ENCODE measurements at regions not wholly inside any gene's neighbourhood (a gene's known extent, or its start where the extent isn't known, plus 50 kb on each side); places are given as distances from the start of the nearest gene placed in this dataset.

DNA sequence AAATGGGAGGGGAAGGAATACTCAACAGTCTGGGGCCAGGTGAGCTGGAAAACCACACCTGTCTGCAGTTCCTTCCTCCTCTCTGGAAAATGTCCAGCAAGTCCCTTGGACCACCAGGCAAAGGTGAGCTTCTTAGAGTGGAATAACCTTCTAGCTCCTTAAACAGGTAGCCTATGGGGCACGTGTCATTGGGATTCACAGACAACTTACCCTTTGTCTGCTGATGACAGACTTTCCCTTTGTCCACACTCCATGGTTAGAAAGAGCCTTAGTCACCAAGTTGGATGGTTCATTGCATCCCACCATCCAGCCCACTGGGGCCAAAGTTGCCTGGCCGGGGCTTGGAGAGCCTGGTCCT is 98.0 kb upstream of the ITGA6 start:
- DNase-seq (ENCODE audit: low spot score) = no peak

DNA sequence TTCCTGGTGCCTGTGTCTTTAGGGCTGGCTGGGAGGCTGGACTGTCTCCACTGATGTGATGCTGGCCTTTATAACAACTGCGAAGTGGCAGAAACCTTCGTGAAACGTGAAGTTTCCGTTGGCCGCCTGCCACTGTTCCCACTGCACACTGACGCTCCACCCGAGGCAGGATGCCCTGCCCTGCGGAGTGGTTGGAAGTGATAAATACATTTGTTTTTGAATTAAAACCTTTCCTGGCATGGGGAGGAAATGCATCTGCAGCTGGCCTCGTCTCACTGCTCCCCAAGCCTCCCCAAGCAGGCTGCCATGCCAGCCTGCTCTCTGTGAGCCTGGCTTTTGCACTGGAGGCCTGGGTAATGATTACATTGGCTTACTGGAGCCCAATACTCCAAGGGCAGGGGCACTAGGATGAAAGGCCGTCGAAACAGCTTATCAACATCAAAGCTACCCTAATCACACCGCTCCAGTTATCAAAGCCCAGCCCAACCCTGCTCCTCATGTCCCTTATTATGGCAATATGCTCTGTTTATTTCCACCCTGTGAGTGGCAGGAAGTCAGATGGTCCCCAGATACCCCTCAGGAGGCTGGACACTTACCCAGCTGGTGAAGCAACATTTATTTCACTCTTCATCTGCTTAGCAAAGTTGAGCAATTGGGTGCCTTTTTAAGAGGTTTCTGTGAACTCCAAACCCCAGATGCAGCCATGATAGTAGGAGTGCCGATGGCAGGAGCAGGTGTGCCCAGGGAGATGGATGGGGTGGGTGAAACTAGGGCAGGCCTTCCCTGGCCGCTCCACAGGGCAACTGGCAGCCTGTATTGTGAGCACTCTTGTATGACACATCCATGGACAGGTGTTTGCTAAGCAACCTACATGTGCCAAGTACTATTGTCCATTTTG is 97.4 kb upstream of the ITGA6 start:
- DNase-seq (ENCODE audit: low spot score) = no peak

DNA sequence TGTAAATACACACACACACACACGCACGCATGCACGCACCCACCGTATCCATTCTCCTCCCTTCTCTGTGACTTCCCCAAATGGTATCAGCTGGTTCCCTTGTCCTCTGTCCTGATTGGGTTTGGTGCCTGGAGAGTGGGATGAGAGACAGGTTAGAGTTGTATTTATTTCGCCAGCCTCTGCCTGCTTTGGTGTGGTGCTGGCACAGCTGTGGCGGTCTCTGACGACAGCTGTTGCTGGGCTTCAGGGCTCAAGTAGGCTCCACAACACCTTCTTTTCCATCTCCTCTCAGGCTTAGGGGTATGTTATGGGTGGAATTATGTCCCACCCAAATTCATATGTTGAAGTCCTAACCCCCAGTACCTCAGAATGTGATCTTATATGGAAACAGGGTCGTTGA is 94.9 kb upstream of the ITGA6 start:
- DNase-seq (ENCODE audit: low spot score) = no peak

DNA sequence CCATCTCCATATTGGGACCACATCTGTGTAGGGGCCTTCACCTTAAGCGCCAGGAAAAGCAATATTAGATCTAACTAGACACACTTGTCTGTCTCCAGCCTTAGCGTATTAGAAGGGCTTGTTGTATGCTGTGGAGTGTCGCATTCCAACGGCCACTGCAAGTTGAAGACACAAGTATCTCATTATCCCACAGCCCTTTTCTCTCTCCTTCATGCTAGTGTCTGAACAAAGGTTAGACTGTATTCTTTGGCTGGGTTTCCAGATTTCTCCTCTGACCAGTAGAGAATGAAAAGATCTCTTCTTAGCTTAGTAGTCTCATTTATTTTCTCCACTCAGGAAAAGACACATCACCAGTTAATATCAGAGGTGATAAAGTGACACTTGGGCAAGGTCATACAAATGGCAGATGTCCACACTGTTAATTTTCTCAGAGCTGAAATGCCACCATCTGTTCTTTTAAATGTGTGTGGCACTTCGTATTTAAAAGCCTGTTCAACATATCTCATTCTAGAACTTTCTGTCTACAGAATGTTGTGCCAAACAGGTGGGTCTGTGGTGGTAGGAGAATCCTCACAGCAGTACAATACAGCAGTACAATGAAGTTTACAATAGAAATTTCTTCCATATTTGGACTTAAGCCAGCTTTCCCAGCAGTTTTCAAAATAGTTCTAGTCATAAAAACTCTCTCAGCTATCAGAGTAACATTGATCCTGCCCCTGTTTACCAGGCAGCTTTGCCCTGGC is 94.0 kb upstream of the ITGA6 start:
- no peak for DNase-seq (ENCODE audit: low spot score)

DNA sequence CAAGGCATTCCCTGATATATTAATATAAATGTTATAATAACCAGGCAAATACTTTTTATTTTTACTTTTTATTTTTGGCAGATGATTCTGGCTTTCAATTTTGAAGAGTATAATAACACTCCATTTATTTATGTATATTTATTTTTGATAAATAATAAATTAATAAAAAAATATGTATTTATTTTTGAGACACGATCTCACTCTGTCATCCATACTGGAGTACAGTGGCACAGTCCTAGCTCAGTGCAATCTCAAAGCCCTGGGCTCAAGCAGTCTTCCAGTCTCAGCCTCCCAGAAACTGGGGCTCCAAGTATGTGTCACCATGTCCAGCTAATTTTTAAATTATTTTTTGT is 93.4 kb upstream of the ITGA6 start:
- no peak for DNase-seq (ENCODE audit: low spot score)

DNA sequence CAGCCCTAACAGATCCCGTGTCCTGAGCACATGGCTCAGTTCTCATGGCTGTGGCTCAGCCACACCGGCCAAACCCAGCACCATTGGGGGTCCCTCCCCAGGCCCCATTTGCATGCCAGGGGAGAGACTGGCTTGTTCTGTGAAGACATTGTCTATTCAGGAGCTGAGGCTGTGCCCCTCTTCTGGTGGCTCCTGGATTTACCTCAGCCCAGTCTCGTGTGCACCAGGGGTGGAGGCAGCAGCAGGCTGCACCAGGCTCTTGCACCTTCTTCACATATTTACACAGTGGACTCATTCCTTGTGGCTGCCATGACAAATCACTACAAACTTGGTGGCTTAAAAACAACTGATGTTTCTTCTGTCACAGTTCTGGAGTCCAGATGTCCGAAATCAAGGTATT is 92.4 kb upstream of the ITGA6 start:
- DNase-seq (ENCODE audit: low spot score) = no peak

DNA sequence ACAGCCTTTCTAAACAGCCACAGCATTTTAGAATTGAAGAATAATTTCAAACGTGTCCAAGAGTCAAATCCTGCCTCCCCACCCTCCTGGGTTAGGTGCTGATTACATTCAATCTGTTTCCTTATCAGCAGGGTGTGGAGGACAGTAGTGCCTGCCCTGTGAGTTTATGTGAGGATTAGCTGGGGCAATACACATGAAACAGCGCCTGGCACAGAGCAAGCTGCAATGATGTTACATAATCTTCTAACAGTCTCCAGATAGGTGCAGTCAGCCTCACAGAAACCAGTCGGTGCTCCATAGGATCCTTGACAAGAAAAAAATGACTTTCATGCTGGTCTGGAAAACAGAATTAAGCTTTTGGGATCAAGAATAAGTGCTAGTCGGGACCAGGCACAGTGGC is 91.7 kb upstream of the ITGA6 start:
- no peak for DNase-seq (ENCODE audit: low spot score)

DNA sequence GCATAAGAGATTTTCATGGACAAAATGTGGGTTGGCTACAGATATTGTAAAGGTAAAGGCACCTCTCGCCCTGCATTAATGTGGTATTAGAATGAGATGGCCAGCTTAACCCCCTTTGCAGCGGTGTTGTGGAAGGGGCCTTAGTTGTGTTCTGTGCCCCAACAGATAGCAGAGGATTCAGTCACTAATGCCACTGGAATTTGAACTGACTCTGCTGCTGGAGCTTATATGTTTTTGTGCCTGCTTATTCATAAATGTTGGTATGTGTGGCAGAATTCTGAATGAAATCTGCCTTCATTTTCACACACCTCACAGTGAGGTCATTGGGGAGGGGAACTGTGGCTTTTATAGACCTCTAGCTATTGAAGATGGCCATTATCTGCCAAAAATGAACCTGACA is 90.7 kb upstream of the ITGA6 start:
- DNase-seq (ENCODE audit: low spot score) = no peak

DNA sequence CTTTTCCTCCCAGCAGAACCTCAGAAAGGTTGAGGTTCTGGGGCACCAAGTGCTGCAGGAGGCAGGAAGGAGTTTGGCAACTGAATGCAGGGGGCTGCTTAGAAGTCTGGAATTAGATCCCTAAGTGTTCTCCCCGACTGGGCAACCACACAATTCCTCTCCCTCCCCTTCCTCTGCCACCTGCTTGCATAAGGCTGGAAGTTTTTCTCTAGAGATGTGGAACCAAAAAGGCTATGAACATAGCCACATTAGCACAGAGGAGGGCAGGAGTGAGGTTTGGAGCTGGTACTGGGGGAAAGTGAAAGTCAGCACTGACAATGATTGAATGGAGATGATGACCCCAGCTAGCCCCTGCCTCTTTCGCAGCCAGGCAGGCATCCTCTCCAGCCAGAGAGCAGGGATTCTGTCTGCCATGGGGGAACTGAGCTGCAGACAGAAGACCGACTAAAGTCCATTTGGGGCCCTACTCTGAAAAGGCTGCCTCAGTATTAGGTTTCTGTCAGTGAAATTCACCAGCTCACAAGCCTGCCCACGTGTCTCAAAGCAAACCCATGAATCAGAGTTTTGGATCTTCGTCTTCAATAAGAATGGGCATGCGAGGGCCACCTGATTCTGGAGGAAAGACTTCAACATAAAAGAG is 87.9 kb upstream of the ITGA6 start:
- DNase-seq (ENCODE audit: low spot score) = no peak

DNA sequence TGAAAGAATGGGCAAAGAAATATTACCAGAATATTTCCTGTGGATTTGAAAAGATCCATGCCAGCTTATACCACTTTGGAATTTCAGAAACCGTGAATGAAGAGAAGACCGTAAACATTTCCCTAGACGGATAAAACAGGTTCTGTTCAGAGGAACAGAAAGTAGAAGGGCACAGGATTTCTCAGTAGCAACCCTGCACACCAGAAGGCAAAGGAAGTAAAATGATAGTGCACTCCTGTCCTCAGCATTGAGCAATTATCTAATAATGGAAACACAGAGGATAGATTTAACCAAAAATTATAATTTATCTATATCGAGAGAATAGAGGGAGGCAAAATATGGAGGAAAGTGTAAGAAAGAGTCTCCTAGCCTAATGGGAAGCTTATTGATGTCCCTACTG is 87.0 kb upstream of the ITGA6 start:
- DNase-seq (ENCODE audit: low spot score) = no peak

DNA sequence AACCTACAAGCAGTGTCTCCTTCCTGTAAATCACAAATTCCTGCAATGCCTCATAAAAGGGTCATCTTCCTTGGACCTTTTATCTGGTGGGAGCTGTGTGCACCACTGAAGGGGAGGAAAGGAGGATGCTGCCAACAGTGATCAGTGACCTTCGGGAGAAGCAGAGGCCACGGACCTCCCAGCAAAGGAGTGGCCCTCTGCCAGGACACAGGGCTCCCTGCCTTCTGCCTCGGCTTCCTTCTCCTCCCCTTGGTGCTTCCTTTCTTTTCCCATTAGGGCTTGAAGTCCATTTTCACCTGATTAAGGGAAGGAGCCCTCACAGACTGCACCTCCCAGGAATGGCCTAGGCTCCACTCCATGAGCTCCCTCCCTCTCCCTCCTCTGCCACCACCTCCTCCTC is 85.3 kb upstream of the ITGA6 start:
- no peak for DNase-seq (ENCODE audit: low spot score)

DNA sequence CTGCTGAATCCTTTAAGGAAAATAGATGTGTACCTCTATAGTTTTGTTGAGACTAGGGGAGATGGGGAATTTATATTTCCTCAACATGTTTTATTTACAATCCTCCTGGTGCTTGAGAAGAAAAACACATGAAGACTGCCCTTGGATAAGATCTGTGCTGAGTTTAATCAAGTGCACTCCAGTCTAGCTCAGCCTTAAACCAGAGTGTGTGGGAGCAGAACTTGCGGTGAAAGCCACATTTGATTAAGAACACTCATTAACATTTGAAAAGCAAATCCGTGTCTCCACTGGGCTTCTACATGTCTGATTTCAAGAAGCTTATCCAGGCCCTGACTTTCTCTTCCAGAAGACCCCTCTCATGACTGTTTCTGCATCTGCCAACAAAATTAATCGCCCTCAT is 84.8 kb upstream of the ITGA6 start:
- no peak for DNase-seq (ENCODE audit: low spot score)

DNA sequence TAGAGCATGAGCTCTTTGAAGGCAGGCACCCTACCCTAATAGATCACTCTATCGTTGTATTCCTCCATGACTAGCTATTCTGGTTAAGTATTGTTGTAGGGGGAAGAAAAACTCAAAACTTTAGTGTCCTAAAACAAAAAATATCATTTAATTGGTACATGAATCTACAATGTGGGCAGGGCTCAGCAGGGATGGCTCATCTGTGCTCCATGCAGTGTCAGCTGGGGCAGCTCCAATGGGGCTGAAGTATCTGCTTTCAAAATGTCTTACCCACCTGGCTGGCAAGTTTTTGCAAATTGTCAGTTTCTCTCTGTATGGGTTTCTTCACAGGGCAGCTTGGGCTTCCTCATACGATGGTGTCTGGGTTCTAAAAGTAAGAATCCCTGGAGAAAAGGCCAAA is 83.2 kb upstream of the ITGA6 start:
- no peak for DNase-seq (ENCODE audit: low spot score)

DNA sequence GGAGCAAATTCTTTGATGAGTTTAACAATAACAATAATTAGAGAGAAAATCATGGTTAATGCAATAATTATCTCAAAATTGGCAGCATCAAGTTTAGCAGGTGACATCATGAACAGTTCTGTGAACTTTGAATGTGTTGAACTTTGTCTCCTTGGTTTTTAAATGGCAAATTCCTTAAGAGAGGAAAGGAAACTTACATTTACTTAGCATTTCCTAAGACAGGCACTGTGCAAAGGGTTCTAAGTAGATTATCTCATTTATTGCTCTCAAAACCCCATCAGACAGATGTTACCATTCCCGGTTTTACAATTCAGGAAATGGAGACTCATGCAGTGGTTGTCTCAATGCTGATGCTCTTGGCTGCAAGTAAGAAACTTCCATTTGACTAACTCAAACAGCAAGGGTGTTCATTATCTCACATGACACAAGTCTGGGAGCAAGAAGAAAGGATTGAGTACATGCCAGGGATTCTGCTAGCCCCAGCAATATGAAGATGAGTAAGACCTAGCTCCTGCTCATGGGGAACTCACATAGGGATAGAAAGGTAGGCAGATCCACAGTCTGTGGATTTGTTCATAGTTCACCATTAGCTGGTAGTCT is 81.3 kb upstream of the ITGA6 start:
- DNase-seq (ENCODE audit: low spot score) = no peak

DNA sequence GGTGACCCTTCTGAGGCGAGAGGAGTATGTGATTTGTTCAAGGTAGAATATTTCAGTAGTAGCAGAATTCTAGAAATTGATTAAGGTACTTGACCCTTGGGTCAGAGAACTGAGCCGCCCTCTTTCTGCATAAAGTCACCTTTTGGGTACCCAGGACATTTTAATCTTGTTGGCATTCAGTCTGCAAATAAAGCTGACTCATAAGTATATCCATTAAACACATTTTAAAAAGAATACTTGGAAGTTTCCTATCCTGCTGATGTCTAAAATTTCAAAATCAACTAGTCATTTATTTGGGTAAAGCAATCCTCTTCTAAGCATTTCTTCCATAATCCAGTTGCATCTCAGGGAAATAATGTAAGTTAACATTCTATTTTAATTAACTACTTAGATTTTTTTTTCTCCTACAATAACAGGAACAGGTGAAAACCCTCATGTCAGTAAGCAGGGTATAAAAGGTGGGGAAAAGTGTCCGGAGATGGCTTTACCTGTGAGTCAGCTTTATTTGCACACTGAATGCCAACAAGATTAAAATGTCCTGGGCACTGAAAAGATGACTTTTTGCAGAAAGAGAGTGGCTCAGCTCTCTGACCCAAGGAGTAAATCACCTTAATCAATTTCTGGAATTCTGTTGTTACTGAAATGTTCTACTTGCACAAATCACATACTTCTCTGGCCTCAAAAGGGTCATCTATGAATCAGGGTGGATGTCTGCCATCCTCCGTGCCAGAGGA is 78.7 kb upstream of the ITGA6 start:
- no peak for DNase-seq (ENCODE audit: low spot score)

DNA sequence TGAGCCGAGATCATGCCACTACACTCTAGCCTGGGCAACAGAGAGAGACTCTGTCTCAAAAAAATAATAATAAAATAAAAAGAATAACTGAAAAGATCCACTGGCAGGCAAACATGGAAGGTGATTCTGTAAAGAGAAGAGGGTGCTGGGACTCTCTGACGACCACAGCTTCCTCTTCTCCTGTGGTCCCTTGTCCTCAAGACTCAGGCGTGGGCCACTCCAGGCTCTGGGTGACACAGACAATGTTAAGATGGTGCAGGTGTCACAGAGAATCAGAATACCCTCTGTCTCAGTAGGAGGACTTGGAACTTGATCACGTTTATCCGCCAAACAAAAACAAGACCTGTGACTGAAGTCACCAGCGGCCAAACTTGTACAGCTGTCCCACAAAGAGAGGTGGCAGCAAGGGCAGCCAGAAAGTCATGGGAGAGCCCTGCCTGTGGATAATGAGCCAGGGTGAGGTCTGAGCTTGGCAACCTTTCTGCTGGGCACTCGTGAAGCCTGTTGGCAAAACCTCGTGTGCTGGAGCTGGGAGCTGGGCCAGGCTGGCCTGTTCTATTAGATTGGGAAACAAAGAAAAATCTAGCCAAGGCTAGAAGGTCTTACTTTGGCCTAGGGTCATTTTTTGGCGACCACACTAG is 76.4 kb upstream of the ITGA6 start:
- DNase-seq (ENCODE audit: low spot score) = no peak

DNA sequence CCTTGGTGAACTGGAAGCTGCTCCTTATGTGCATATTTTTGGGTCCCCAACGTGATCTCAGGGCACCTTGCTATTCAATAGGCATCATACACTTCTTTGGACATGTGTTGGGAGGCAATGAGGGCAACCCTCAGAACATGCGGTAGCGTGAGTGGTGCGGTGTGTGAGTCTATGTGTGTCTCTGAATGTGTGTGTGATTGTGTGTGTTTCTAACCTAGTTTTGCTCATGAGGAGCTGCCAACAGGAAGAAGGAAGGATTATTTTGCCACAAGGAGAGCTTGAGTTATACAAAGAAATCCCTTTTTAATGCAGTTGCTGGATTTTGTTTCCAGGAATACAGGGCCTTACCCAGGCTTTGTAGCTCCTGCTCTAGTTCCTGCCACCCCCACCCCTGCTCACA is 75.8 kb upstream of the ITGA6 start:
- no peak for DNase-seq (ENCODE audit: low spot score)

DNA sequence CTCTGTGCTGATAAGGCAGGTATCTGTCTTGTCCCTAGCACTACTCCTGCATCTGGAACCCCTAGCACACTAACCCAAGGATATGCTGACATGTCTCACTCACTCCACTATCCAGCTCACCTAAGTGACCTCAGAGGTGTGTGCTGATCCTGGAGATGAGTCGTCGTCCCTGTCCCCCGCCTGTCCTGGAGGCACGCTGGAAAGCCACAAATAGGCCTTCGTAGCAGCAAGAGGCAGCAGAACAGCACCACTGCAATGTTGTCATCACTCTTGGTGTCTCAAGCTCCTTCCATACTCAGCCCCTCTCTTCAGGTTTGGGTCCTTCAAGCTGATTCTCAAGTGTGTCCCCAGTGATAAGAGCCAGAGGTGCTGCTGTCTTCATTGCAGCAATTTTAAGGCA is 73.0 kb upstream of the ITGA6 start:
- DNase-seq (ENCODE audit: low spot score) = no peak

DNA sequence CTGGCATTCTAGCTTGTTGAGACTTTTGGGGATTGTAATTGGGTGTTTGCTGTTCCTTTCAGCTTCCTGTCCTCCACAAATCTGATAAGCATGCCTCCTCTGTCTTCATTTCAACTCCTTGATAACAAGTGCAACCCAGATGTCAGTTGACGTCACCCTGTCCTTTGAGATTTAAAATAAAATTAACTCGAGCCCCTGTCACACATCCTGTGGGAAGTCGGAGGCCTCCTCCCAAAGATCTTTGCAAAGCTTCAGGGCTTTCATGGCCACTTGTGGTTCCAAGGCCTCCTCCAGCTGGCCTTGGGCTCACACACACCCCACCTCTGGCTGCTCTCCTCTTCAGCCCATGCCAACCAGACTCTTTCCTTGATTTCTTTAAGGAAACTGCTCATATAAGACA is 69.9 kb upstream of the ITGA6 start:
- no peak for DNase-seq (ENCODE audit: low spot score)

DNA sequence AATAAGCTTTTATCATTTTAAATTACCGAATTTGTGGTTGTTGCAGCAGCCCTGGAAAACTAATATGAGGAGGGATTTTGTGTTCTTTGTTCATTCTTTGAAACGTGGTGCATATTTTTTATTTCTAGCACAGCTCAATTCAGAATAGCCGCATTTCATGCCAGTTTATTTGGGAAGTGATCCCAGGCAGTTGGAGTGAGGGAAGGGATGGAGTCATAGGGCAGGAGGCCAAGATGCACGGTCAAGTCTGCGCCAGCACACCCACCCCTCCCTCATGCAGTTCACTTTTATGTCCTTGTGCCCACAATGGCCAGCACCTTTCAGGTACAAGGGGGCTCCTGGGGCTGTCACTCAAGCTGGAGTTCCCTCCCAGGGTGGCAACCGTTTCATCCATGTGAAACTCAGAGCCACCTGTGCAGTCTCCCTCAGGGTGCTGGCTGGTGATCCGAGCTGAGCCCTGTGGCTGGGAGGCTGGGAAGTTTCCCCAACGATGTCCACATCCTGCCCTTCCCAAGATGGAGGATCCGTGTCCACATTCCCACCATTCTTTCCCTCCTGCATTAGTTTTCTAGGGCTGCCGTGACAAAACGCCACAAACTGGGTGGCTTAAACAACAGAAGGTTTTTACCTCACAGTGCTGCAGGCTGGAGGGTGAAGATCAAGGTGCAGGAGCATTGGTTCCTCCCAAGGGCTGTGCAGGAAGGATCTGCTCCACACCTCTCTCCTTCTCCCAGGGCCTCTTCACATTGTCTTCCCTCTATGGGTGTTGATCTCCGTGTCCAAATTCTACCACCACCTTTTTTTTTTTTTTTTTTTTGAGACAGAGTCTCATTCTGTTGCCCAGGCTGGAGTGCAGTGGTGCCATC is 68.5 kb upstream of the ITGA6 start:
- no peak for DNase-seq (ENCODE audit: low spot score)

DNA sequence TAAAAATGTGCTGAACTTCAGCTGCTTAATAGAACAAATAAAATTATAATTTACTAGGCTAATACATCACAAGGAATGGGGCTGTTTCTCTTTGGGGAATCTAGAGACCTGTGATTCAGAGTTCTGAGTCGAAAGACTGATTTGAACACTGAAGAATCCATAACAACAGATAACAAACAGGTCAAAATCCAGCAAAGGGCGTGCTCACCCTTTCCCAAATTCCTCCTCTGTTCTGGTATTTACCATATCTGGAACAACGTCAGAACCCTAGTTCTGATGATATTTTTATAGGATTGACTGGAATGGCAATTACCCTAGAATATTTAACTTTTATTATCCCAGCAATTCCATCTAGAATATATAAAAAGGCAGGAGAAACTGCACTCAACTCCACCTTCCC is 66.0 kb upstream of the ITGA6 start:
- DNase-seq (ENCODE audit: low spot score) = no peak
